GM23338 (cell line): ENCODE measurements at regions not wholly inside any gene's neighbourhood (a gene's known extent, or its start where the extent isn't known, plus 50 kb on each side); places are given as distances from the start of the nearest gene placed in this dataset.

Experiments
- ATAC-seq: fragments of 200-7000 bp; cut with Tn5 transposase; 3 replicates; pipeline ENCODE4 v1.9.1; 2020
- DNase-seq: peaks from one replicate; pipeline ENCODE4 v3.0.0-alpha.2; 2015; ENCODE audit warnings: low spot score
- H2AFZ ChIP-seq: fragments of 200-600 bp; sonication (generic); 2 replicates; pipeline ENCODE4 v1.8.0; 2016; ENCODE audit warnings: antibody characterized with exemption, mild to moderate bottlenecking, moderate library complexity
- H3F3A ChIP-seq: fragments of 200-600 bp; sonication (generic); replicated peaks from 2 replicates; pipeline ENCODE4 v1.8.0; 2017; ENCODE audit warnings: antibody characterized with exemption, mixed run types, low read depth
- H3K27ac ChIP-seq: fragments of 200-600 bp; sonication (generic); 2 replicates; pipeline ENCODE4 v1.6.1; 2016; ENCODE audit warnings: low read depth
- H3K27me3 ChIP-seq: fragments of 200-600 bp; sonication (generic); 2 replicates; pipeline ENCODE4 v1.8.0; 2016; ENCODE audit warnings: mild to moderate bottlenecking, mixed run types, moderate library complexity; ENCODE audit not compliant: insufficient read depth
- H3K36me3 ChIP-seq: fragments of 200-600 bp; sonication (generic); 2 replicates; pipeline ENCODE4 v1.8.0; 2016; ENCODE audit warnings: mild to moderate bottlenecking; ENCODE audit not compliant: insufficient read depth
- H3K4me1 ChIP-seq: fragments of 200-600 bp; sonication (generic); 2 replicates; pipeline ENCODE4 v1.8.0; 2016; ENCODE audit warnings: mild to moderate bottlenecking, moderate library complexity; ENCODE audit not compliant: insufficient read depth
- H3K4me2 ChIP-seq: fragments of 200-600 bp; sonication (generic); 2 replicates; pipeline ENCODE4 v1.7.1; 2017; ENCODE audit warnings: mixed run types
- H3K4me3 ChIP-seq: fragments of 200-600 bp; sonication (generic); 2 replicates; pipeline ENCODE4 v1.6.1; 2016; ENCODE audit warnings: mixed run types
- H3K79me2 ChIP-seq: fragments of 200-600 bp; sonication (generic); replicated peaks from 2 replicates; pipeline ENCODE4 v1.8.0; 2017; ENCODE audit warnings: mild to moderate bottlenecking; ENCODE audit not compliant: insufficient read depth
- H3K9me2 ChIP-seq: fragments of 200-600 bp; sonication (generic); 2 replicates; pipeline ENCODE4 v1.8.0; 2017; ENCODE audit not compliant: insufficient read depth
- H4K20me1 ChIP-seq: fragments of 200-600 bp; sonication (generic); replicated peaks from 2 replicates; pipeline ENCODE4 v1.8.0; 2017; ENCODE audit warnings: mild to moderate bottlenecking; ENCODE audit not compliant: insufficient read depth
- H3K27ac Mint-ChIP-seq: 2 replicates; pipeline ENCODE4 v1.8.0; 2020; ENCODE audit warnings: inconsistent platforms, mild to moderate bottlenecking, moderate library complexity, mixed read lengths
- H3K27me3 Mint-ChIP-seq: 3 replicates; pipeline ENCODE4 v1.8.0; 2022; ENCODE audit warnings: low read depth, mild to moderate bottlenecking, moderate library complexity, mixed read lengths, inconsistent platforms; ENCODE audit not compliant: insufficient read depth, poor library complexity
- H3K36me3 Mint-ChIP-seq: 3 replicates; pipeline ENCODE4 v1.8.0; 2021; ENCODE audit warnings: low read depth, mild to moderate bottlenecking, inconsistent platforms, moderate library complexity, mixed read lengths
- H3K4me1 Mint-ChIP-seq: 3 replicates; pipeline ENCODE4 v1.8.0; 2020; ENCODE audit warnings: mild to moderate bottlenecking, inconsistent platforms, mixed read lengths
- H3K4me3 Mint-ChIP-seq: 3 replicates; pipeline ENCODE4 v1.8.0; 2021; ENCODE audit warnings: moderate library complexity, mild to moderate bottlenecking, inconsistent platforms, mixed read lengths
- H3K9me3 Mint-ChIP-seq: 3 replicates; pipeline ENCODE4 v1.8.0; 2020; ENCODE audit warnings: moderate library complexity, mild to moderate bottlenecking, inconsistent platforms, mixed read lengths
- EZH2phosphoT487 ChIP-seq: fragments of 200-600 bp; sonication (generic); IDR thresholded peaks from one replicate; pipeline ENCODE4 v1.8.1; 2018; ENCODE audit warnings: antibody characterized with exemption; ENCODE audit not compliant: unreplicated experiment
- JUNB ChIP-seq: IDR thresholded peaks from one replicate; pipeline ENCODE4 v1.6.1; 2016; ENCODE audit warnings: antibody characterized with exemption; ENCODE audit not compliant: unreplicated experiment
- POLR2AphosphoS5 ChIP-seq: IDR thresholded peaks from 2 replicates; pipeline ENCODE4 v1.6.1; 2016; ENCODE audit warnings: antibody characterized with exemption, low read depth
- REST ChIP-seq: IDR thresholded peaks from one replicate; pipeline ENCODE4 v1.6.1; 2018; ENCODE audit warnings: antibody characterized with exemption; ENCODE audit not compliant: unreplicated experiment
- ZNF114 ChIP-seq: fragments of 250-450 bp; sonication (Bioruptor Pico); IDR thresholded peaks from 2 replicates; pipeline ENCODE4 v1.5.0; 2020; ENCODE audit warnings: mild to moderate bottlenecking, moderate library complexity
- TF ChIP-seq, protein P1 (sequence below): fragments of 250-450 bp; sonication (Bioruptor Pico); IDR thresholded peaks from 2 replicates; pipeline ENCODE4 v1.5.0; 2020; ENCODE audit warnings: mild to moderate bottlenecking, moderate library complexity
- TF ChIP-seq, protein P2 (sequence below), 2 experiments: fragments of 200-600 bp in 1 of 2; sonication (generic) in 1 of 2; conservative IDR thresholded peaks; 2 replicates each; pipeline versions ENCODE4 v1.5.1 to v1.6.1; 2016 to 2017; ENCODE audit warnings: antibody characterized with exemption in 2 of 2, low read depth in 2 of 2, mild to moderate bottlenecking in 2 of 2, moderate library complexity in 1 of 2

GRCh38 chr5:173494446-173494845 lies 122.0 kb downstream of the BOD1 start:
- Mint-ChIP-seq H3K36me3 (no peaks in the 10 kb centered on the region), H3K4me3 (no peak overlapping the region), H3K4me1 (peaks cover 11% of the 10 kb centered on the region), H3K27ac (no peak overlapping the region), H3K27me3 (peaks cover 4% of the 10 kb centered on the region), H3K9me3 (no peaks in the 10 kb centered on the region)
- H4K20me1 ChIP-seq: no peaks in the 10 kb centered on the region
- no peaks in the 10 kb centered on the region for H3F3A ChIP-seq
- no peaks in the 10 kb centered on the region for H3K27me3 ChIP-seq
- H3K79me2 ChIP-seq: no peaks in the 10 kb centered on the region
- H3K9me2 ChIP-seq: no peaks in the 10 kb centered on the region
- H3K36me3 ChIP-seq: no peaks in the 10 kb centered on the region
- H3K27ac ChIP-seq: no peak overlapping the region
- no peak overlapping the region for H3K4me3 ChIP-seq
- ATAC-seq: no peak
- H3K4me1 ChIP-seq: 0 out of 2 replicates have a peak, but pooled peaks cover 2% of the 10 kb centered on the region
- H3K4me2 ChIP-seq: no peak overlapping the region
- no peak for DNase-seq
- no peak overlapping the region for H2AFZ ChIP-seq
- TF ChIP-seq POLR2AphosphoS5: no peak
- TF ChIP-seq JUNB: no peak
- no peak for TF ChIP-seq REST
- TF ChIP-seq, protein P1, sequence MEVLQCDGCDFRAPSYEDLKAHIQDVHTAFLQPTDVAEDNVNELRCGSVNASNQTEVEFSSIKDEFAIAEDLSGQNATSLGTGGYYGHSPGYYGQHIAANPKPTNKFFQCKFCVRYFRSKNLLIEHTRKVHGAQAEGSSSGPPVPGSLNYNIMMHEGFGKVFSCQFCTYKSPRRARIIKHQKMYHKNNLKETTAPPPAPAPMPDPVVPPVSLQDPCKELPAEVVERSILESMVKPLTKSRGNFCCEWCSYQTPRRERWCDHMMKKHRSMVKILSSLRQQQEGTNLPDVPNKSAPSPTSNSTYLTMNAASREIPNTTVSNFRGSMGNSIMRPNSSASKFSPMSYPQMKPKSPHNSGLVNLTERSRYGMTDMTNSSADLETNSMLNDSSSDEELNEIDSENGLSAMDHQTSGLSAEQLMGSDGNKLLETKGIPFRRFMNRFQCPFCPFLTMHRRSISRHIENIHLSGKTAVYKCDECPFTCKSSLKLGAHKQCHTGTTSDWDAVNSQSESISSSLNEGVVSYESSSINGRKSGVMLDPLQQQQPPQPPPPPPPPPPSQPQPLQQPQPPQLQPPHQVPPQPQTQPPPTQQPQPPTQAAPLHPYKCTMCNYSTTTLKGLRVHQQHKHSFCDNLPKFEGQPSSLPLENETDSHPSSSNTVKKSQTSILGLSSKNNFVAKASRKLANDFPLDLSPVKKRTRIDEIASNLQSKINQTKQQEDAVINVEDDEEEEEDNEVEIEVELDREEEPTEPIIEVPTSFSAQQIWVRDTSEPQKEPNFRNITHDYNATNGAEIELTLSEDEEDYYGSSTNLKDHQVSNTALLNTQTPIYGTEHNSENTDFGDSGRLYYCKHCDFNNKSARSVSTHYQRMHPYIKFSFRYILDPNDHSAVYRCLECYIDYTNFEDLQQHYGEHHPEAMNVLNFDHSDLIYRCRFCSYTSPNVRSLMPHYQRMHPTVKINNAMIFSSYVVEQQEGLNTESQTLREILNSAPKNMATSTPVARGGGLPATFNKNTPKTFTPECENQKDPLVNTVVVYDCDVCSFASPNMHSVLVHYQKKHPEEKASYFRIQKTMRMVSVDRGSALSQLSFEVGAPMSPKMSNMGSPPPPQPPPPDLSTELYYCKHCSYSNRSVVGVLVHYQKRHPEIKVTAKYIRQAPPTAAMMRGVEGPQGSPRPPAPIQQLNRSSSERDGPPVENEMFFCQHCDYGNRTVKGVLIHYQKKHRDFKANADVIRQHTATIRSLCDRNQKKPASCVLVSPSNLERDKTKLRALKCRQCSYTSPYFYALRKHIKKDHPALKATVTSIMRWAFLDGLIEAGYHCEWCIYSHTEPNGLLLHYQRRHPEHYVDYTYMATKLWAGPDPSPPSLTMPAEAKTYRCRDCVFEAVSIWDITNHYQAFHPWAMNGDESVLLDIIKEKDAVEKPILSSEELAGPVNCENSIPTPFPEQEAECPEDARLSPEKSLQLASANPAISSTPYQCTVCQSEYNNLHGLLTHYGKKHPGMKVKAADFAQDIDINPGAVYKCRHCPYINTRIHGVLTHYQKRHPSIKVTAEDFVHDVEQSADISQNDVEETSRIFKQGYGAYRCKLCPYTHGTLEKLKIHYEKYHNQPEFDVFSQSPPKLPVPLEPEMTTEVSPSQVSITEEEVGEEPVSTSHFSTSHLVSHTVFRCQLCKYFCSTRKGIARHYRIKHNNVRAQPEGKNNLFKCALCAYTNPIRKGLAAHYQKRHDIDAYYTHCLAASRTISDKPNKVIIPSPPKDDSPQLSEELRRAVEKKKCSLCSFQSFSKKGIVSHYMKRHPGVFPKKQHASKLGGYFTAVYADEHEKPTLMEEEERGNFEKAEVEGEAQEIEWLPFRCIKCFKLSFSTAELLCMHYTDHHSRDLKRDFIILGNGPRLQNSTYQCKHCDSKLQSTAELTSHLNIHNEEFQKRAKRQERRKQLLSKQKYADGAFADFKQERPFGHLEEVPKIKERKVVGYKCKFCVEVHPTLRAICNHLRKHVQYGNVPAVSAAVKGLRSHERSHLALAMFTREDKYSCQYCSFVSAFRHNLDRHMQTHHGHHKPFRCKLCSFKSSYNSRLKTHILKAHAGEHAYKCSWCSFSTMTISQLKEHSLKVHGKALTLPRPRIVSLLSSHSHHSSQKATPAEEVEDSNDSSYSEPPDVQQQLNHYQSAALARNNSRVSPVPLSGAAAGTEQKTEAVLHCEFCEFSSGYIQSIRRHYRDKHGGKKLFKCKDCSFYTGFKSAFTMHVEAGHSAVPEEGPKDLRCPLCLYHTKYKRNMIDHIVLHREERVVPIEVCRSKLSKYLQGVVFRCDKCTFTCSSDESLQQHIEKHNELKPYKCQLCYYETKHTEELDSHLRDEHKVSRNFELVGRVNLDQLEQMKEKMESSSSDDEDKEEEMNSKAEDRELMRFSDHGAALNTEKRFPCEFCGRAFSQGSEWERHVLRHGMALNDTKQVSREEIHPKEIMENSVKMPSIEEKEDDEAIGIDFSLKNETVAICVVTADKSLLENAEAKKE (CRISPR knock-in tag): no peak
- no peak for TF ChIP-seq EZH2phosphoT487
- TF ChIP-seq, protein P2, sequence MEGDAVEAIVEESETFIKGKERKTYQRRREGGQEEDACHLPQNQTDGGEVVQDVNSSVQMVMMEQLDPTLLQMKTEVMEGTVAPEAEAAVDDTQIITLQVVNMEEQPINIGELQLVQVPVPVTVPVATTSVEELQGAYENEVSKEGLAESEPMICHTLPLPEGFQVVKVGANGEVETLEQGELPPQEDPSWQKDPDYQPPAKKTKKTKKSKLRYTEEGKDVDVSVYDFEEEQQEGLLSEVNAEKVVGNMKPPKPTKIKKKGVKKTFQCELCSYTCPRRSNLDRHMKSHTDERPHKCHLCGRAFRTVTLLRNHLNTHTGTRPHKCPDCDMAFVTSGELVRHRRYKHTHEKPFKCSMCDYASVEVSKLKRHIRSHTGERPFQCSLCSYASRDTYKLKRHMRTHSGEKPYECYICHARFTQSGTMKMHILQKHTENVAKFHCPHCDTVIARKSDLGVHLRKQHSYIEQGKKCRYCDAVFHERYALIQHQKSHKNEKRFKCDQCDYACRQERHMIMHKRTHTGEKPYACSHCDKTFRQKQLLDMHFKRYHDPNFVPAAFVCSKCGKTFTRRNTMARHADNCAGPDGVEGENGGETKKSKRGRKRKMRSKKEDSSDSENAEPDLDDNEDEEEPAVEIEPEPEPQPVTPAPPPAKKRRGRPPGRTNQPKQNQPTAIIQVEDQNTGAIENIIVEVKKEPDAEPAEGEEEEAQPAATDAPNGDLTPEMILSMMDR (conservative IDR thresholded peaks at IDR 0.05; ENCODE audit: low read depth in 2 of 2): no peak
- no peak for TF ChIP-seq ZNF114
